ENCODE measurements at regions not wholly inside any gene's neighbourhood (a gene's known extent, or its start where the extent isn't known, plus 50 kb on each side); places are given as distances from the start of the nearest gene placed in this dataset.

DNA sequence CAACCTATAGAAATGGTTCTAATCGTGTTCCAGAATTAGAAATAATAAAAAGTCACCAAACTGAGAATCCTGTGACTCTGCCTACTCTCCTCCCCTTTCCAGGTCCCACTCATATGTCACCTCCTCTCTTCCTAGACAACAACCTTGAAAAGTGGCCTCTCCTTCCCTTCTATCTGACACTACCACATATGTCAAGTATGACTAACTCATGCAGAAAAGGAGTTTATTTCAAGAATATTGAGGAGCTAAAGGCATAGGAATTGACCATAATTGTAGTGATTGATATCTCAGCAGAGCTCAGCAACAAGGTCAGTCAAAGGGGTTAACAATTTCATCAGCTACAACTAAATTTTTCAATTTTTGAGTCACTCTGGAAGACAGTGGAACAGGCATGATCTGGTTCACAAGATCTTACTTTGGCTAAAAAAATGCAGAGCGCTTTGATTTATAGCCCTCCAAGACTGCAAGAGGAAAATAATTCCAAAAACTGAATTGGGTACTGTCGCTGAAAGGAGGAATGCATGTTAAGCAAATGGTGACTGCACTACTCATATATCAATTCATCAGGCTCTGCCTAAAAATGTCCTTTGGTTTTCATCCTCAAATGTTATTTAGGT, 160.6 kb upstream of the ARHGEF26 start:
- Histone ChIP-seq H3K9me3 (ENCODE audit: control insufficient read depth, insufficient read depth, low read depth, low read length) (no peaks in the 10 kb centered on the region), H3K4me1 (ENCODE audit: control insufficient read depth, insufficient read depth, low read length) (no peaks in the 10 kb centered on the region), H3K27me3 (ENCODE audit: control insufficient read depth, insufficient read depth, low read length) (no peaks in the 10 kb centered on the region), H3K36me3 (ENCODE audit: control insufficient read depth, insufficient read depth, low read length) (no peaks in the 10 kb centered on the region), H3K4me3 (ENCODE audit: low read depth in 2 of 2, low read length in 2 of 2) (no peak overlapping the region), H3K27ac (ENCODE audit: low read length) (no peak overlapping the region)
- in situ Hi-C loops (cut with HindIII; ENCODE audit: low pct_unique_long_range_greater_than_20kb, low sequenced_read_pairs) = no loop called here
- intact Hi-C loops (cut with micrococcal nuclease; ENCODE audit: unreplicated experiment) = no loop called here
- ATAC-seq (no peak), DNase-seq (ENCODE audit: low read depth, low spot score) (no peak)
- ChIA-PET POLR2A (no interaction called here), CTCF (no interaction called here)
- BruUV-seq (replicated peaks) = no TSS peak
- TF ChIP-seq TCF7L2 (IDR thresholded peaks at IDR 0.05; ENCODE audit: low read depth, low read length) (no peak), SIN3A (IDR thresholded peaks at IDR 0.05; ENCODE audit: borderline replicate concordance, insufficient read depth, low read depth, low read length) (no peak), POLR2AphosphoS5 (IDR thresholded peaks at IDR 0.05; ENCODE audit: low read depth, low read length) (no peak)
- TF ChIP-seq, protein P1, sequence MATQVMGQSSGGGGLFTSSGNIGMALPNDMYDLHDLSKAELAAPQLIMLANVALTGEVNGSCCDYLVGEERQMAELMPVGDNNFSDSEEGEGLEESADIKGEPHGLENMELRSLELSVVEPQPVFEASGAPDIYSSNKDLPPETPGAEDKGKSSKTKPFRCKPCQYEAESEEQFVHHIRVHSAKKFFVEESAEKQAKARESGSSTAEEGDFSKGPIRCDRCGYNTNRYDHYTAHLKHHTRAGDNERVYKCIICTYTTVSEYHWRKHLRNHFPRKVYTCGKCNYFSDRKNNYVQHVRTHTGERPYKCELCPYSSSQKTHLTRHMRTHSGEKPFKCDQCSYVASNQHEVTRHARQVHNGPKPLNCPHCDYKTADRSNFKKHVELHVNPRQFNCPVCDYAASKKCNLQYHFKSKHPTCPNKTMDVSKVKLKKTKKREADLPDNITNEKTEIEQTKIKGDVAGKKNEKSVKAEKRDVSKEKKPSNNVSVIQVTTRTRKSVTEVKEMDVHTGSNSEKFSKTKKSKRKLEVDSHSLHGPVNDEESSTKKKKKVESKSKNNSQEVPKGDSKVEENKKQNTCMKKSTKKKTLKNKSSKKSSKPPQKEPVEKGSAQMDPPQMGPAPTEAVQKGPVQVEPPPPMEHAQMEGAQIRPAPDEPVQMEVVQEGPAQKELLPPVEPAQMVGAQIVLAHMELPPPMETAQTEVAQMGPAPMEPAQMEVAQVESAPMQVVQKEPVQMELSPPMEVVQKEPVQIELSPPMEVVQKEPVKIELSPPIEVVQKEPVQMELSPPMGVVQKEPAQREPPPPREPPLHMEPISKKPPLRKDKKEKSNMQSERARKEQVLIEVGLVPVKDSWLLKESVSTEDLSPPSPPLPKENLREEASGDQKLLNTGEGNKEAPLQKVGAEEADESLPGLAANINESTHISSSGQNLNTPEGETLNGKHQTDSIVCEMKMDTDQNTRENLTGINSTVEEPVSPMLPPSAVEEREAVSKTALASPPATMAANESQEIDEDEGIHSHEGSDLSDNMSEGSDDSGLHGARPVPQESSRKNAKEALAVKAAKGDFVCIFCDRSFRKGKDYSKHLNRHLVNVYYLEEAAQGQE (IDR thresholded peaks at IDR 0.05; ENCODE audit: insufficient read depth in 1 of 2, low read depth in 2 of 2, low read length in 1 of 2) = no peak
- TF ChIP-seq, protein P2, sequence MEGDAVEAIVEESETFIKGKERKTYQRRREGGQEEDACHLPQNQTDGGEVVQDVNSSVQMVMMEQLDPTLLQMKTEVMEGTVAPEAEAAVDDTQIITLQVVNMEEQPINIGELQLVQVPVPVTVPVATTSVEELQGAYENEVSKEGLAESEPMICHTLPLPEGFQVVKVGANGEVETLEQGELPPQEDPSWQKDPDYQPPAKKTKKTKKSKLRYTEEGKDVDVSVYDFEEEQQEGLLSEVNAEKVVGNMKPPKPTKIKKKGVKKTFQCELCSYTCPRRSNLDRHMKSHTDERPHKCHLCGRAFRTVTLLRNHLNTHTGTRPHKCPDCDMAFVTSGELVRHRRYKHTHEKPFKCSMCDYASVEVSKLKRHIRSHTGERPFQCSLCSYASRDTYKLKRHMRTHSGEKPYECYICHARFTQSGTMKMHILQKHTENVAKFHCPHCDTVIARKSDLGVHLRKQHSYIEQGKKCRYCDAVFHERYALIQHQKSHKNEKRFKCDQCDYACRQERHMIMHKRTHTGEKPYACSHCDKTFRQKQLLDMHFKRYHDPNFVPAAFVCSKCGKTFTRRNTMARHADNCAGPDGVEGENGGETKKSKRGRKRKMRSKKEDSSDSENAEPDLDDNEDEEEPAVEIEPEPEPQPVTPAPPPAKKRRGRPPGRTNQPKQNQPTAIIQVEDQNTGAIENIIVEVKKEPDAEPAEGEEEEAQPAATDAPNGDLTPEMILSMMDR (IDR thresholded peaks at IDR 0.05) = no peak

DNA sequence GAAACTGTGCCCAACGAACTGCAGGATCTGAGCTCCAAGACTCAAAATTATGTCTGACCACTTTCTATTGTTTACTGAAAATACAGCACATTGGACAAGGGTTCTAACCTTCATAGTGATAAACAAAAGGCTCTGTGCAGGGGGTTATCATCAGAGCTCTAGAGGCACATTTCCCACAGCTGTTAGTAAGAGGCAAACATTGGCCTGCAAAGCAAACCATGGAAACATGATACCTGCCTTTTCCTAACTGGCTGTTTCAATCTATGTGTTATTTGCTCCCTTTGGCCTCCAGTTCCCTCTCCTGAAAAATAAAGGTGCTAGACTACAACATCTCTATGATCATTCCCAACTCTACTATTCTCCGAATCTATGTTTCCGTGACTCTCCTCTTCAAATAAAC, 159.7 kb upstream of the ARHGEF26 start:
- ChIA-PET CTCF (no interaction called here), POLR2A (no interaction called here)
- in situ Hi-C loops (cut with HindIII; ENCODE audit: low pct_unique_long_range_greater_than_20kb, low sequenced_read_pairs) = no loop called here
- DNase-seq (ENCODE audit: low read depth, low spot score) = no peak
- ATAC-seq = no peak
- no peaks in the 10 kb centered on the region for H3K9me3 ChIP-seq (ENCODE audit: control insufficient read depth, insufficient read depth, low read depth, low read length)
- no peaks in the 10 kb centered on the region for H3K36me3 ChIP-seq (ENCODE audit: control insufficient read depth, insufficient read depth, low read length)
- H3K4me1 ChIP-seq (ENCODE audit: control insufficient read depth, insufficient read depth, low read length) = no peaks in the 10 kb centered on the region
- H3K4me3 ChIP-seq (ENCODE audit: low read depth in 2 of 2, low read length in 2 of 2) = no peak overlapping the region
- intact Hi-C loops (cut with micrococcal nuclease; ENCODE audit: unreplicated experiment) = no loop called here
- H3K27ac ChIP-seq (ENCODE audit: low read length) = no peak overlapping the region
- TF ChIP-seq SIN3A (IDR thresholded peaks at IDR 0.05; ENCODE audit: borderline replicate concordance, insufficient read depth, low read depth, low read length) (no peak), POLR2AphosphoS5 (IDR thresholded peaks at IDR 0.05; ENCODE audit: low read depth, low read length) (no peak), TCF7L2 (IDR thresholded peaks at IDR 0.05; ENCODE audit: low read depth, low read length) (no peak)
- TF ChIP-seq, protein P1 (IDR thresholded peaks at IDR 0.05; ENCODE audit: insufficient read depth in 1 of 2, low read depth in 2 of 2, low read length in 1 of 2) = no peak
- TF ChIP-seq, protein P2 (IDR thresholded peaks at IDR 0.05) = no peak
- BruUV-seq (replicated peaks) = no TSS peak
- no peaks in the 10 kb centered on the region for H3K27me3 ChIP-seq (ENCODE audit: control insufficient read depth, insufficient read depth, low read length)

Measured in Panc1 (cell line).